Transverse colon (tissue), 4 donors: ENCODE measurements at regions not wholly inside any gene's neighbourhood (a gene's known extent, or its start where the extent isn't known, plus 50 kb on each side); places are given as distances from the start of the nearest gene placed in this dataset.
"Not testable (repeated sequence)": the region's sequence is repeated elsewhere in the genome, so short reads cannot be mapped to it uniquely, and the experiment has no call there.

ENCODE experiments used
- DNase-seq: peaks from one replicate; pipeline ENCODE4 v3.0.0-alpha.2; 2019
- H3K27ac ChIP-seq, 4 donors: fragments of 200-600 bp; sonication (generic); 2 replicates each; pipeline ENCODE4 v1.5.1; 2016 to 2018; ENCODE audit warnings: inconsistent platforms in 4 of 4
- H3K27me3 ChIP-seq: fragments of 200-600 bp; sonication (generic); 2 replicates; pipeline ENCODE4 v1.5.1; 2017; ENCODE audit warnings: inconsistent platforms
- H3K36me3 ChIP-seq, 4 donors: fragments of 200-600 bp; sonication (generic); 2 replicates each; pipeline ENCODE4 v1.5.1; 2017 to 2019; ENCODE audit warnings: inconsistent platforms in 4 of 4
- H3K4me1 ChIP-seq, 4 donors: fragments of 200-600 bp; sonication (generic); 2 replicates each; pipeline ENCODE4 v1.5.1; 2017 to 2020; ENCODE audit warnings: inconsistent platforms in 4 of 4
- H3K4me3 ChIP-seq, 4 donors: fragments of 200-600 bp; sonication (generic); 1 replicate in 1 of 4; 2 replicates in 3 of 4; pipeline versions ENCODE4 v1.5.1 to v1.6.1; 2017 to 2019; ENCODE audit warnings: inconsistent platforms in 4 of 4
- H3K9me3 ChIP-seq, 2 donors: fragments of 200-600 bp; sonication (generic); 2 replicates each; pipeline ENCODE4 v1.5.1; 2017 to 2019; ENCODE audit warnings: inconsistent platforms in 2 of 2
- EP300 ChIP-seq: sonication (generic); formaldehyde crosslinking; IDR thresholded peaks from one replicate; pipeline ENCODE4 v1.6.1; 2017; ENCODE audit warnings: antibody characterized with exemption, low read depth
- POLR2A ChIP-seq: fragments of 450-650 bp; IDR thresholded peaks from one replicate; pipeline ENCODE4 v1.6.1; 2016; ENCODE audit warnings: antibody characterized with exemption, mild to moderate bottlenecking, moderate library complexity
- POLR2AphosphoS5 ChIP-seq, 3 donors: sonication (generic); formaldehyde crosslinking; IDR thresholded peaks; one replicate each; pipeline ENCODE4 v1.6.1; 2016; ENCODE audit warnings: antibody characterized with exemption in 3 of 3
- WGBS, 2 donors: methylation state at CpG; one replicate each; pipeline ENCODE4 v1.1.5; 2018; ENCODE audit warnings: low coverage in 1 of 2; 5-methylcytosine and 5-hydroxymethylcytosine counted together
- in situ Hi-C, 4 donors: fragments of 200-750 bp; cut with MboI; loops; one replicate each; pipeline versions ENCODE4 v1.15.0 to v1.15.1; 2017; ENCODE audit warnings: low sequenced_read_pairs in 3 of 4, low pct_ligation_motif_present in 1 of 4, low pct_unique_long_range_greater_than_20kb in 1 of 4
- intact Hi-C: fragments of 100-400 bp; cut with DNase I; formaldehyde crosslinking; loops from one replicate; pipeline ENCODE4 v1.15.1; 2023; ENCODE audit warnings: low total_unique reads
- TF ChIP-seq, protein P1 (sequence below), 5 experiments: fragments of 200-600 bp in 3 of 5; fragments of 450-650 bp in 2 of 5; sonication (generic) in 3 of 5; IDR thresholded peaks; 1 replicate in 2 of 5; 2 replicates in 3 of 5; pipeline ENCODE4 v1.5.1; 2016 to 2017; ENCODE audit warnings: antibody characterized with exemption in 5 of 5, inconsistent platforms in 3 of 5, mild to moderate bottlenecking in 2 of 5, moderate library complexity in 1 of 5

DNA sequence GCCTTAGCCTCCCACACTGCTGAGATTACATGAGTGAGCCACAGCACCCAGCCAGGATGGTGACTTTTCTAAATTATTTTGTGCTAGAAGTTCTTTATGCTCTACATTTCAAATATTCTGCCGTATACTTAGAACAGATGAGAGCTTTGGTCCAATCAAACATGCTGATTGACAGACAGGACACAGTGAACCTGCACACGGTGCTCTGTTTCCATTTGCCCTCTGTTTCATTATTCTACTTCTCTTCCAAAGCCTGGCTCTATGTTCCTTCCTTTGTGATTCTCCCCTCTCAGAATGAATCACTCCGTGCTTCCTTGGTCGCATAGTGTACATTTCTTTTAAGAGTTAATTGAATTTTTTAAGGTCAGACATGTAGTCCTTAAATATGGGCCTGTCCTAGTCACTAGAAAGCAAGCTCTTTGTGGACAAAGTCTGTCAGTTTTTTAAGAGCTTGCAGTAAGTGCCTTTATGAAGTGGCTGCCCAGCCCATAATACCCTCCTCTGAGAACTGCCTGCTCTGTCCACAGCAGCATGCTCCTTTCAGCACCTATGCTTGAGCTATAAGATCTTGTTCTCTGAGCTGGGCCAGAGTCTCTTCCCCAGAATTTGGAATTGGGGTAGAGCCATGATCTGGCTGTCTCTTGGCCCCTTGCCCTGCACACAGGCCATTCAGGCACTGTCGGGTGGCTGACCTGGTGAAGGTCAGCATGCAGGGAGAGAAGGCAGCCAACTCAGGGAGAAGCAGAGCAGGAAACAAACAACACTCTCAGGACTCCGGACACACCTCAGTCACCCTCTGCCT lies 66.8 kb upstream of the SLC44A3 start:
- Histone ChIP-seq H3K4me3 (no peak overlapping the region), H3K27ac (peak overlapping the region; percentile 2 to 36 (median 34)), H3K27me3 (no peaks in the 10 kb centered on the region), H3K36me3 (no peaks in the 10 kb centered on the region), H3K9me3 (peaks cover 0 to 3% of the 10 kb centered on the region in 2 donors), H3K4me1 (peaks cover 3 to 16% (median 8%) of the 10 kb centered on the region in 4 donors)
- TF ChIP-seq, protein P1, sequence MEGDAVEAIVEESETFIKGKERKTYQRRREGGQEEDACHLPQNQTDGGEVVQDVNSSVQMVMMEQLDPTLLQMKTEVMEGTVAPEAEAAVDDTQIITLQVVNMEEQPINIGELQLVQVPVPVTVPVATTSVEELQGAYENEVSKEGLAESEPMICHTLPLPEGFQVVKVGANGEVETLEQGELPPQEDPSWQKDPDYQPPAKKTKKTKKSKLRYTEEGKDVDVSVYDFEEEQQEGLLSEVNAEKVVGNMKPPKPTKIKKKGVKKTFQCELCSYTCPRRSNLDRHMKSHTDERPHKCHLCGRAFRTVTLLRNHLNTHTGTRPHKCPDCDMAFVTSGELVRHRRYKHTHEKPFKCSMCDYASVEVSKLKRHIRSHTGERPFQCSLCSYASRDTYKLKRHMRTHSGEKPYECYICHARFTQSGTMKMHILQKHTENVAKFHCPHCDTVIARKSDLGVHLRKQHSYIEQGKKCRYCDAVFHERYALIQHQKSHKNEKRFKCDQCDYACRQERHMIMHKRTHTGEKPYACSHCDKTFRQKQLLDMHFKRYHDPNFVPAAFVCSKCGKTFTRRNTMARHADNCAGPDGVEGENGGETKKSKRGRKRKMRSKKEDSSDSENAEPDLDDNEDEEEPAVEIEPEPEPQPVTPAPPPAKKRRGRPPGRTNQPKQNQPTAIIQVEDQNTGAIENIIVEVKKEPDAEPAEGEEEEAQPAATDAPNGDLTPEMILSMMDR (IDR thresholded peaks at IDR 0.05), result no peak
- no peak for TF ChIP-seq POLR2A
- in situ Hi-C loops (no loop called here), intact Hi-C loops (no loop called here)
- 57 to 62% methylated on average over 3 to 6 of the region's 6 CpGs for WGBS, 2 donors
- DNase-seq, result no peak

DNA sequence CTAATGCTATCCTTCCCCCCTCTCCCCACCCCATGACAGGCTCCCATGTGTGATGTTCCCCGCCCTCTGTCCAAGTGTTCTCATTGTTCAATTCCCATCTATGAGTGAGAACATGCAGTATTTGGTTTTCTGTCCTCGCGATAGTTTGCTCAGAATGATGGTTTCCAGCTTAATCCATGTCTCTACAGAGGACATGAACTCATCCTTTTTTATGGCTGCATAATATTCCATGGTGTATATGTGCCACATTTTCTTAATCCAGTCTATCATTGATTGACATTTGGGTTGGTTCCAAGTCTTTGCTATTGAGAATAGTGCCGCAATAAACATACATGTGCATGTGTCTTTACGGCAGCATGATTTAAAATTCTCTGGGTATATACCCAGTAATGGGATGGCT lies 68.7 kb upstream of the SLC44A3 start:
- H3K27me3 ChIP-seq, H3K27ac ChIP-seq, H3K36me3 ChIP-seq, DNase-seq, intact Hi-C loops, in situ Hi-C loops, H3K9me3 ChIP-seq, H3K4me3 ChIP-seq: not testable (repeated sequence)
- 78 to 86% methylated on average over 5 of the region's 5 CpGs for WGBS, 2 donors
- H3K4me1 ChIP-seq, result peaks cover 3 to 16% (median 8%) of the 10 kb centered on the region in 4 donors

DNA sequence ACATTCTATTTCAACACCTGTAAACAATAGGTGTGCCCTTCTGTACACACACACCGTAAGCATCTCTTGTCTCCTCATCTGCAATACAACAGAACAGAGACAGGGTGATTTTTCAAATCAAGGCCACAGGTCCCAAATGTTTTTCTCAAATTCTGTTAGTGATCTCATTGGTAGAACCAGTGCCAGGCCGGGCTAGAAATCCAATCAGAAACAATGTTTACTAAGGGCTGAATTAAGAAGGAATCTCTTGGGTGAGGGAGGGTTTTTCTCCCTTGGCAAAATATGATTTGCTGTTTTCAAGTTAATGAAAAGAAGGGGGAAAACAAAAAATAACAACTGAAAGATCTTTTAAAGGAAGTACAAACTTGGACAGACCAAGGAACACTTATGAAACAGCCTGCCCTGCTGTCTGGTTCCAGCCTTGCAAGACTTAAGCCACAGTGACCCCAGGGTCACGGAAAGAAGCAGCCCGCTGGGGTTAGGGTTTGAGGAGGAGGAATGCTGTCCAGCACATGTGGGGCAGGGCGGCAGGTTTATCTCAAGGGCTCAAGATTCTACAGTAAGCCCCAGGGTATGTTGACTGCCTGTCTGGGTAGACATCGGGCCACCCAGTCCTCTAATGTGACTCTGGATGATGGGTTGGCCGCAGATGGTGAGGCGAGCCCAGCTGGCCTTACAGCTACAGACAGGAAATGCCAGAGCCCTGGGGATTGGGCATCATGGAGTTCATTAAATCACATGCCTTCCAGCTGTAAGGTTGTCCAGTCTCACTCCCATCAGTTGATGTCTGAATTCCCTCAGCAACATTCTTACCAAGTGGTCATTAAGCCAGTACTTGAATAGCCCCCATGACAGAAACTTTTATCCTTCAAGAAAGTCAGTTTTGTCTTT lies 73.3 kb upstream of the SLC44A3 start:
- TF ChIP-seq, protein P1 (IDR thresholded peaks at IDR 0.05), result no peak
- no peak for TF ChIP-seq POLR2AphosphoS5 (IDR thresholded peaks at IDR 0.05)
- no peak for TF ChIP-seq POLR2A
- no peak overlapping the region for H3K4me3 ChIP-seq
- no peak for DNase-seq
- in situ Hi-C loops, result no loop called here
- intact Hi-C loops, result no loop called here
- peaks cover 0 to 3% of the 10 kb centered on the region in 2 donors for H3K9me3 ChIP-seq
- no peaks in the 10 kb centered on the region for H3K27me3 ChIP-seq
- H3K27ac ChIP-seq, result no peak overlapping the region
- no peaks in the 10 kb centered on the region for H3K36me3 ChIP-seq
- H3K4me1 ChIP-seq, result peaks cover 3 to 24% (median 15%) of the 10 kb centered on the region in 4 donors
- 56 to 80% methylated on average over 4 to 8 of the region's 8 CpGs for WGBS, 2 donors

DNA sequence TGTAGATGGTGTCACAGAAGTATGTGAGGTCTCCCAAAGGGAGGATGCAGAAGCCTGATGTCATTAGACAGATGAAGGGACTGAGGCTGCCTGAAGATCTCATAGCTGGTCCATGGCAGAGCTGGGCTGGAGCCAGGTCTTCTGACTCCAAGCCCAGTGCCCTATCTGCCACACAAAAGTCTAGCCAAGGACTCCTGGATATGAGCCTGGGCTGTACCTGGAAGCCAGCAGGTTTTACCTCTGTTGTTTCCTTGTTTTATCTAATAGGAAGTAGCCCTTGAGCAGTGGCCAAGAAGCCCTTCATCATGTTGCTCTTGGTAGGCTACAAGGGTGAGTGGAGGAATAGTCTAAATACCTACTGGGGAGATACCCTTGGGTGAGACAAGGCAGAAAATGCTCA lies 74.4 kb upstream of the SLC44A3 start:
- intact Hi-C loops, result no loop called here
- no peaks in the 10 kb centered on the region for H3K27me3 ChIP-seq
- DNase-seq, result no peak
- peaks cover 0 to 3% of the 10 kb centered on the region in 2 donors for H3K9me3 ChIP-seq
- H3K36me3 ChIP-seq, result no peaks in the 10 kb centered on the region
- no peak overlapping the region for H3K4me3 ChIP-seq
- TF ChIP-seq POLR2AphosphoS5 (IDR thresholded peaks at IDR 0.05) (no peak), POLR2A (no peak), EP300 (no peak)
- TF ChIP-seq, protein P1 (IDR thresholded peaks at IDR 0.05), result no peak
- peaks cover 3 to 24% (median 15%) of the 10 kb centered on the region in 4 donors for H3K4me1 ChIP-seq
- peak overlapping the region in 1 of 4 donors; percentile 77 for H3K27ac ChIP-seq
- in situ Hi-C loops, result no loop called here
